ENCODE measurements at regions not wholly inside any gene's neighbourhood (a gene's known extent, or its start where the extent isn't known, plus 50 kb on each side); places are given as distances from the start of the nearest gene placed in this dataset.
A peak's percentile ranks its signal among the peaks of the same experiment; 100 is the strongest.

- Histone ChIP-seq H3K4me3 (no peak overlapping the region), H3K36me3 (no peaks in the 10 kb centered on the region), H3K4me1 (peaks cover 10 to 17% (median 15%) of the 10 kb centered on the region in 4 donors), H3K27ac (no peak overlapping the region), H3K9me3 (no peaks in the 10 kb centered on the region), H3K27me3 (no peaks in the 10 kb centered on the region)
- DNase-seq (no peak), ATAC-seq (ENCODE audit: low FRiP score in 2 of 2) (peak in 1 of 2 donors; percentile 74)
- 33 to 34% methylated on average over 5 of the region's 5 CpGs for WGBS, 2 donors
- TF ChIP-seq POLR2A (IDR thresholded peaks at IDR 0.05) (no peak), POLR2AphosphoS5 (IDR thresholded peaks at IDR 0.05) (no peak), CTCF (IDR thresholded peaks at IDR 0.05) (no peak), EP300 (IDR thresholded peaks at IDR 0.05) (no peak)
Observed at GRCh38 chr6:137315081-137315480, 95.9 kb upstream of the IFNGR1 start.

GRCh38 chr6:137313928-137314855 is 95.0 kb upstream of the IFNGR1 start:
- Histone ChIP-seq H3K27ac (no peak overlapping the region), H3K9me3 (no peaks in the 10 kb centered on the region), H3K36me3 (no peaks in the 10 kb centered on the region), H3K4me1 (peaks cover 15 to 23% (median 20%) of the 10 kb centered on the region in 4 donors), H3K27me3 (no peaks in the 10 kb centered on the region), H3K4me3 (peak overlapping the region in 2 of 4 donors; percentile 8 to 19)
- ATAC-seq (ENCODE audit: low FRiP score in 2 of 2) (peak; percentile 80 to 95), DNase-seq (peak in 1 of 2 donors; percentile 77)
- 14 to 18% methylated on average over 11 of the region's 11 CpGs for WGBS, 2 donors
- TF ChIP-seq CTCF (IDR thresholded peaks at IDR 0.05) (peak; percentile 64 to 81 (median 72)), EP300 (IDR thresholded peaks at IDR 0.05) (no peak)

- H3K27ac ChIP-seq: no peak overlapping the region
- H3K4me3 ChIP-seq: no peak overlapping the region
- H3K9me3 ChIP-seq: no peaks in the 10 kb centered on the region
- WGBS, 2 donors: 68 to 72% methylated on average over 1 of the region's 1 CpG
- ATAC-seq (ENCODE audit: low FRiP score in 2 of 2) (no peak), DNase-seq (no peak)
- H3K27me3 ChIP-seq: no peaks in the 10 kb centered on the region
- no peaks in the 10 kb centered on the region for H3K36me3 ChIP-seq
- H3K4me1 ChIP-seq: peaks cover 17 to 29% (median 26%) of the 10 kb centered on the region in 4 donors
- TF ChIP-seq EP300 (IDR thresholded peaks at IDR 0.05) (no peak), CTCF (IDR thresholded peaks at IDR 0.05) (no peak), POLR2A (IDR thresholded peaks at IDR 0.05) (no peak), POLR2AphosphoS5 (IDR thresholded peaks at IDR 0.05) (no peak)
Observed at GRCh38 chr6:137313211-137313610, 94.0 kb upstream of the IFNGR1 start.

GRCh38 chr6:137311940-137312339 is 92.8 kb upstream of the IFNGR1 start:
- WGBS, 2 donors: 100% methylated on average over 1 of the region's 1 CpG
- TF ChIP-seq CTCF (IDR thresholded peaks at IDR 0.05) (no peak), EP300 (IDR thresholded peaks at IDR 0.05) (no peak), POLR2A (IDR thresholded peaks at IDR 0.05) (no peak), POLR2AphosphoS5 (IDR thresholded peaks at IDR 0.05) (no peak)
- no peak for DNase-seq
- Histone ChIP-seq H3K36me3 (no peaks in the 10 kb centered on the region), H3K27ac (no peak overlapping the region), H3K4me3 (no peak overlapping the region), H3K4me1 (peaks cover 17 to 29% (median 26%) of the 10 kb centered on the region in 4 donors), H3K27me3 (no peaks in the 10 kb centered on the region), H3K9me3 (no peaks in the 10 kb centered on the region)
- no peak for ATAC-seq (ENCODE audit: low FRiP score in 2 of 2)
